NCI-H2196 (cell line): ENCODE measurements at regions not wholly inside any gene's neighbourhood (a gene's known extent, or its start where the extent isn't known, plus 50 kb on each side); places are given as distances from the start of the nearest gene placed in this dataset.

Experiments
- DNase-seq: peaks from one replicate; lab custom pipeline; 2025; ENCODE audit not compliant: unreplicated experiment; lab: John Stamatoyannopoulos, UW

GRCh38 chr1:36612881-36613280 is 130.2 kb upstream of the CSF3R start:
- DNase-seq: no peak

GRCh38 chr1:36612121-36612520 is 129.4 kb upstream of the CSF3R start:
- no peak for DNase-seq

GRCh38 chr1:36609241-36610027 is 126.7 kb upstream of the CSF3R start:
- peak; percentile 87 for DNase-seq

DNA sequence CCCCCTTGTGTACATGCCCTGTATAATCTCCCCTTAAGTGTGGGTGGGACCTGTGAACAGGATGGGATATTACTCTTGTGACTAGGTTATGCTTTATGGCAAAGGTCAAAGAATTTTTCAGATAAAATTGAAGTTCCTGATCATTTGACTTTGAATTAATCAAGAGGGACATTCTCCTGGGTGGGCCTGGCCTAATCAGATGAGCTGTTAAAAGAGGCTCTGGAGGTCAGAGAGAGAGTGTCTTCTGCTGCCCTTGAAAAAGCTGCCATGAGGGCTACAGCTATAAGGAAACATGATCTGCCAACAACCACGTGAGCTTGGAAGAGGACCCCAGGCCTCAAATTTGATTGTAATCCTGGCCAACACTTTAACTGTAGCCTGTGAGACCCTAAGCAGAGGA is 125.6 kb upstream of the CSF3R start:
- DNase-seq: no peak

DNA sequence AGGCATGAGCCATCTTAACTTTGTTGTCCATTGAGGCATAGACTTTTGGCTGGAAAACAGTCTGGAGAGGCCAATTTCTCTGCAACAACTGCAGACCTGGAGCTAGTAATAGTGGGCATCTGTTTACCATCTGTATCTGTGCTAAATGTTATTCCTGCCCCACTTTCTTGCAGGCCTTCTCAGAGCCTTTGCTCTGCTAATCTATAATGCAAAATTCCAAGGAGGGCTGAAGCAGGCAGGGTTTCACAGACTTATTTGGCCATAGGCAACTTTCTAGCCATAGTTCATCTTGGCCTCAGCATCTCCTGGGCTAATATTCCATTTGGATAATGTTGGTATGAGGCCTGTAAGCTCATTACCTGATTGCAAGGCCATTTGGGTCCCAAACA is 124.5 kb upstream of the CSF3R start:
- DNase-seq: no peak

- no peak for DNase-seq
Observed at GRCh38 chr1:36606641-36607262, 124.0 kb upstream of the CSF3R start.

DNA sequence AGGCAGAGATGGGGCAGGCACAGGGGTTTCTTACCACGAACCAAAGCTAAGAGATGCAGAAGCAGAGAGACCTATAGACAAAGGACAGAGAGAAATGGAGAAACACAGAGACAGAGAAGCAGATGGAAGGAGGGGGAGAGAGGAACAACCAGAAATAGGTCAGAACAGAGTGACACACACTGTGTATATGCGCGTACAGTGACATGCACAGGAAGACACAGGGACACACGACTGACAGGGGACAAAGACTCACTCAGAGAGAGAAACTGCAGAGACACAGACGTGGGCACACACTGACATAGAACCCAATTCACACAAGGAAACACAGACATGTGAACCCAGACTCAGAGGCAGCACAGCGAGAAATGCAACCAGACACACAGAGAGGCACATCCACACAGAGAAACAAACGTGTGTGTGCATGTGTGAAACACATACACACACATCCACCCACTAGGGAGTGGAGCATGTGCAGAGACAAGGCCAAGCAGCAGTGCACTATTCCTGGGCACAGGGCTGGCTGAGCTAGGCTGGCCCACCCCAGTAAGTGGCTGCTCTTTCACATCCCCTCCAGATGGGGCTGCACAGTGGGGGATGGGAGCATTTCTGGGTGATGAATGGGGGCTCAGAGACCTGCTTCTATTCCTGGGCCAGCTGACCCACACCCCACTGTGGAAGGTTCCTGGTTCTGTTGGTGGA is 123.4 kb upstream of the CSF3R start:
- DNase-seq: no peak

- DNase-seq: no peak
Observed at GRCh38 chr1:36603461-36603860, 120.7 kb upstream of the CSF3R start.

DNA sequence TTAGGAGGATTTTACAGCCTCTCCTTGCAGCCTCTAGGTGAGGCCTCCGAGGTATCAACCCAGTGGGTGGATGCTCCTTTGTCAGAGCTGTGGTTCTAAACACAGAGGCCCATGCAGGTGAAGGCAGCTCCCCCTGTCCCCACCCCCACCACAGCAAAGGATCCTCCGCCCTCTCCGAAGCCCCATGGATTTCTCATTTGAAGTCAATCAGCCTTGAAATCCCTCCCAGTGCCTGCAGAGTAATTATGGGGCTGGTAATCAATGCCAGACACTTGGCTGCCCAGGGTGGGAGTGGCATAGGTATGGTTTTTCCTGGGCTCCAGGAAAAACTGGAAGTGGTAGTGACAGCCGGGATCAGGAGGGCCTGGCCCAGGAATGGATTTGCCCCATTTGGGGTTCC is 119.5 kb upstream of the CSF3R start:
- DNase-seq: no peak

GRCh38 chr1:36599828-36600227 is 117.1 kb upstream of the CSF3R start:
- no peak for DNase-seq

GRCh38 chr1:36597514-36597913 is 114.8 kb upstream of the CSF3R start:
- DNase-seq: no peak

DNA sequence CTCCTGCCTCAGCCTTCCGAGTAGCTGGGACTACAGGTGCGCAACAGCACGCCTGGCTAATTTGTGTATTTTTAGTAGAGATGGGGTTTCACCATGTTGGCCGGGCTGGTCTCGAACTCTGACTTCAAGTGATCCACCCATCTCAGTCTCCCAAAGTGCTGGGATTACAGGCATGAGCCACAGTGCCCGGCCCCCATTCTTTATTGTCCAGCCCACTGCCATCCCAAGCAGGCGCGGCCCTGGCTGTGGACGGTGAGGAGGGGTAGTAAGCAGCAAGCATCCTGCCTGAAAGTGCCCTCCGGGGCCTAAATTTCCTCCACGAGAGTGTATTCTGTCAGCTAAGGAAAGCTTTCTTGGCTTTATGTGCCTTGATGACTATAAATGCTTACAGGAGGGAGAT is 113.2 kb upstream of the CSF3R start:
- no peak for DNase-seq

- no peak for DNase-seq
Observed at GRCh38 chr1:36595349-36595748, 112.6 kb upstream of the CSF3R start.

- no peak for DNase-seq
Observed at GRCh38 chr1:36594023-36594422, 111.3 kb upstream of the CSF3R start.

DNA sequence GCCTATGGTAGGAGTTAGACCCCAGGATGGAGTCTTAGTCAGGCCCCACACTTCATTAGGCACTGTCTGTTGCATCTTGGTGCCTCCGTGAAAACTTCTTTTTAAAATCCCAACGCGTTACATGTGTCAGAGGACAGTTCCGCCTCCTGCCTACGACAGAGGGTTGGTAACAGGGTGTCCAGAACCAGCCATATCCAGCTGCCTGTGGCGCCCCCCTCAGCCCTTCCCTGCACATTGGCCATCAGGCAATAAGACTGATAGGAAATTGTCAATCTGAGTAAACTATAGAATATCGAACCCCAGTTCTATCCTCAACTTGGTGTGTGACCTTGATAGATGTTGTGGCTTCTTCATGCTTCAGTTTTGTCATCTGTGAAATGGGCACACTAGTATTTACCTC is 108.6 kb upstream of the CSF3R start:
- no peak for DNase-seq

GRCh38 chr1:36590771-36591170 is 108.1 kb upstream of the CSF3R start:
- DNase-seq: no peak

DNA sequence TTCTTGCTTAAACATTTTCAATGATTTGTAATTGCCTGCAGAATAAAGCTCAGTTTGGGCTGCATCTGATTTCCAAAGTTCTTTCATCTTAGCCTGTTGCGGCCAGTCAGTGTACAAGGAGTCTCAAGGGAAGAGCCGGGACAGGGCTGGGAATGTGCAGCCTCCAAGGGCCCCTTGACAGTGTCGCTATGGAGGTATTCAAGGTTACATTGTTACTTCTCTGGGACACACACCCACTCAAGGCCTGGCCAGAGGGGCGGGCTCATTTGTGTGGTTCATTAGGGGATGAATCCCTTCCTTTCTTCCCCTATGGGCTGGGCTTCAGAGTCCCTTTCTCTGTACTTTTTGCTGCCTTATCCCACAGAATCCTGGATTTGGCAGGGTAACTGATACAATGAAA is 107.6 kb upstream of the CSF3R start:
- DNase-seq: no peak

DNA sequence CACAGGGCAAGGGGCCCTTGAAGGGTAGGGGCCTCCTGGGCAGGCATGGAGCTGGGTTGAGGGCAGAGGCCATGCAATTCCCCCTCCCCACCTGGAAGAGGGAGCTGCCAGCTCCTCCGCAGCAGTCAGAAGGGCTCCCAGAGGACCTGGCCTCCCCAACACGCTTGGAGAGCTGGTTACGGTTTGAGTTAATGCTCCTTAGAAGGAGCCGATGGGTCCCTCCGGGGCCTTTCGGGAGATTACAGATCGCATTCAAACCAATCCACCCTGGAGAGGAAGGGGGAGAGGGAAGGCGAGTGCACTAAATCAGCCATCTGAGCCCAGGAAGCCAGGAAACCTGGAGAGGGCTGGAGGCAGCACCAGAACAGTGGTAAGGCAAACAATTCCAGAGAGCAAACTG is 106.3 kb upstream of the CSF3R start:
- no peak for DNase-seq

DNA sequence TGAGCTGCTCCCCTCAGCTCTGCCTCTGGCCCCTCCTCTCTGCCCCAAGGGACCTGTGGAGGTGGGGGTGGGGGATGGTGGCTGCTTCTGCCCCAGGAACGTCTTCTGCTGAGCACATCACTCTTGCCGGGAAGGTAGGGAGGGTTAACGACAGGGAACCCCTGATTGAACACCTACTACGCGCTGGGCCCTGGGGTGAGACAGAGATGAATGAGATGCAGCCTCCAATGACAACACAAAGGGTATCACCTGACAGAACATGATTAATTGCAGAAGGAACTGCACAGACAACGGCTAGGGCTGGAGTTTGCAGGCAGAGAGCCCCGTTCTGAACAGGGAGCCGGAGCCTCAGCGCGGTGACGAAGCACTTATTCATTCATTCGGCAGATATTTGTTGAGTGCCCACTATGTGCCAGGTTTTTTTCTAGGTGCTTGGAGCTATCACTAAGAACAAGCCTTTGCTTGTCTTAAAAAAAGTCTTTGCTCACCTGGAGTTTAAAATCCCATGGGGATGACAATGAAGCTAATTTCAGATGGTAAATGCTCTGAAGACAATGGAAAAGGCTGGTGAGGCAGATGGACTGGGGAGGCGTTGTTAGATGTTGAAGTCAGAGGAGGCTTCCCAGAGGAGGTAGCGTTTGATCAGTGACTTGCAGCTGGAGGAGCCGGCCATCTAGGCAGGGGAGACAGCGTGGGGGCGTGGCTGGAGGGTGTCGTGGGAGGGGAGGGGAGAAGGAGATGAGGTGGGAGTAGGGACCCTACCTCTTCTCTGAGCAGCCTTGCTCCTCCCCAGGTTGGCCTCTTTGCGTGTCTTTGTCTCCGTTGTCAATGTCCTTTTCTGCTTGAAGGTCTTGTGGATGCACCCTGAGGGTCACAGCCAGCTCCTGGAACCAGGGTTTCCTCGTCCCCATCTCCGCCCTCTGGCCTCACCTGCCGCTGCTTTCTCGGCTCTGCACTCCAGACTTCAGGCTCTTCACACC is 103.1 kb upstream of the CSF3R start:
- no peak for DNase-seq

GRCh38 chr1:36584874-36585453 is 102.3 kb upstream of the CSF3R start:
- DNase-seq: no peak
